ENCODE measurements at regions not wholly inside any gene's neighbourhood (a gene's known extent, or its start where the extent isn't known, plus 50 kb on each side); places are given as distances from the start of the nearest gene placed in this dataset.

GRCh38 chr5:159406571-159406970, 76.3 kb upstream of the IL12B start:
- Histone ChIP-seq H3K36me3 (ENCODE audit: control insufficient read depth in 4 of 4, insufficient read depth in 4 of 4, low read length in 4 of 4) (no peaks in the 10 kb centered on the region), H3K4me1 (ENCODE audit: control insufficient read depth in 5 of 5, insufficient read depth in 5 of 5, low read length in 5 of 5) (peaks cover 0 to 2% (median 0%) of the 10 kb centered on the region in 5 donors), H3K27me3 (ENCODE audit: control insufficient read depth in 3 of 3, insufficient read depth in 3 of 3, low read length in 2 of 3) (no peaks in the 10 kb centered on the region), H3K9me3 (ENCODE audit: control insufficient read depth in 4 of 4, insufficient read depth in 3 of 4, low read length in 3 of 4) (no peaks in the 10 kb centered on the region), H3K4me3 (no peak overlapping the region), H3K27ac (ENCODE audit: low read depth in 1 of 2, low read length in 1 of 2) (no peak overlapping the region), H3K9ac (ENCODE audit: insufficient read depth in 1 of 2, low read length in 2 of 2) (no peak overlapping the region)
- ATAC-seq (ENCODE audit: insufficient read depth, low FRiP score) (no peak), DNase-seq (no peak)
- no peak for TF ChIP-seq CTCF (IDR thresholded peaks at IDR 0.05; ENCODE audit: control extremely low read depth, extremely low read depth)
- WGBS, 2 donors, result 82 to 84% methylated on average over 3 of the region's 3 CpGs

GRCh38 chr5:159409801-159410200, 79.5 kb upstream of the IL12B start:
- 59 to 69% methylated on average over 4 of the region's 4 CpGs for WGBS, 2 donors

GRCh38 chr5:159410480-159410879, 80.2 kb upstream of the IL12B start:
- no peaks in the 10 kb centered on the region for H3K36me3 ChIP-seq (ENCODE audit: control insufficient read depth in 4 of 4, insufficient read depth in 4 of 4, low read length in 4 of 4)
- H3K4me3 ChIP-seq, result no peak overlapping the region
- no peak for TF ChIP-seq CTCF (IDR thresholded peaks at IDR 0.05; ENCODE audit: control extremely low read depth, extremely low read depth)
- H3K27ac ChIP-seq (ENCODE audit: low read depth in 1 of 2, low read length in 1 of 2), result no peak overlapping the region
- ATAC-seq (ENCODE audit: insufficient read depth, low FRiP score) (no peak), DNase-seq (no peak)
- H3K9me3 ChIP-seq (ENCODE audit: control insufficient read depth in 4 of 4, insufficient read depth in 3 of 4, low read length in 3 of 4), result no peaks in the 10 kb centered on the region
- no peak overlapping the region for H3K9ac ChIP-seq (ENCODE audit: insufficient read depth in 1 of 2, low read length in 2 of 2)
- WGBS, 2 donors, result 65 to 75% methylated on average over 2 of the region's 2 CpGs
- H3K4me1 ChIP-seq (ENCODE audit: control insufficient read depth in 5 of 5, insufficient read depth in 5 of 5, low read length in 5 of 5), result no peaks in the 10 kb centered on the region
- no peaks in the 10 kb centered on the region for H3K27me3 ChIP-seq (ENCODE audit: control insufficient read depth in 3 of 3, insufficient read depth in 3 of 3, low read length in 2 of 3)

More at GRCh38 chr5:159409801-159410200, 79.5 kb upstream of the IL12B start:
- DNase-seq, result no peak
- Histone ChIP-seq H3K36me3 (ENCODE audit: control insufficient read depth in 4 of 4, insufficient read depth in 4 of 4, low read length in 4 of 4) (no peaks in the 10 kb centered on the region), H3K27me3 (ENCODE audit: control insufficient read depth in 3 of 3, insufficient read depth in 3 of 3, low read length in 2 of 3) (no peaks in the 10 kb centered on the region), H3K27ac (ENCODE audit: low read depth in 1 of 2, low read length in 1 of 2) (no peak overlapping the region), H3K9me3 (ENCODE audit: control insufficient read depth in 4 of 4, insufficient read depth in 3 of 4, low read length in 3 of 4) (no peaks in the 10 kb centered on the region), H3K4me1 (ENCODE audit: control insufficient read depth in 5 of 5, insufficient read depth in 5 of 5, low read length in 5 of 5) (no peaks in the 10 kb centered on the region), H3K9ac (ENCODE audit: insufficient read depth in 1 of 2, low read length in 2 of 2) (no peak overlapping the region), H3K4me3 (no peak overlapping the region)
- no peak for ATAC-seq (ENCODE audit: insufficient read depth, low FRiP score)
- TF ChIP-seq CTCF (IDR thresholded peaks at IDR 0.05; ENCODE audit: control extremely low read depth, extremely low read depth), result no peak

- DNase-seq (no peak), ATAC-seq (ENCODE audit: insufficient read depth, low FRiP score) (no peak)
- no peak overlapping the region for H3K9ac ChIP-seq (ENCODE audit: insufficient read depth in 1 of 2, low read length in 2 of 2)
- no peak overlapping the region for H3K4me3 ChIP-seq
- no peaks in the 10 kb centered on the region for H3K9me3 ChIP-seq (ENCODE audit: control insufficient read depth in 4 of 4, insufficient read depth in 3 of 4, low read length in 3 of 4)
- H3K4me1 ChIP-seq (ENCODE audit: control insufficient read depth in 5 of 5, insufficient read depth in 5 of 5, low read length in 5 of 5), result no peaks in the 10 kb centered on the region
- H3K36me3 ChIP-seq (ENCODE audit: control insufficient read depth in 4 of 4, insufficient read depth in 4 of 4, low read length in 4 of 4), result no peaks in the 10 kb centered on the region
- no peaks in the 10 kb centered on the region for H3K27me3 ChIP-seq (ENCODE audit: control insufficient read depth in 3 of 3, insufficient read depth in 3 of 3, low read length in 2 of 3)
- TF ChIP-seq CTCF (IDR thresholded peaks at IDR 0.05; ENCODE audit: control extremely low read depth, extremely low read depth), result no peak
- 75 to 83% methylated on average over 6 of the region's 6 CpGs for WGBS, 2 donors
- H3K27ac ChIP-seq (ENCODE audit: low read depth in 1 of 2, low read length in 1 of 2), result no peak overlapping the region
Observed at GRCh38 chr5:159411115-159411514, 80.8 kb upstream of the IL12B start.
